Tibial nerve (tissue), 4 donors: ENCODE measurements at regions not wholly inside any gene's neighbourhood (a gene's known extent, or its start where the extent isn't known, plus 50 kb on each side); places are given as distances from the start of the nearest gene placed in this dataset.

Source experiments
- CTCF ChIP-seq, 5 experiments: fragments of 200-600 bp in 3 of 5; fragments of 450-650 bp in 2 of 5; sonication (generic) in 3 of 5; IDR thresholded peaks; one replicate each; pipeline ENCODE4 v1.5.1; 2016 to 2019; ENCODE audit warnings: antibody characterized with exemption in 5 of 5, mild to moderate bottlenecking in 3 of 5, moderate library complexity in 2 of 5
- EP300 ChIP-seq, 2 donors: sonication (generic); formaldehyde crosslinking; IDR thresholded peaks; one replicate each; pipeline ENCODE4 v1.6.1; 2017; ENCODE audit warnings: antibody characterized with exemption in 2 of 2, mild to moderate bottlenecking in 1 of 2
- POLR2A ChIP-seq, 2 donors: fragments of 450-650 bp; IDR thresholded peaks; one replicate each; pipeline ENCODE4 v1.6.1; 2017; ENCODE audit warnings: antibody characterized with exemption in 2 of 2, mild to moderate bottlenecking in 2 of 2, moderate library complexity in 2 of 2

- no peak for TF ChIP-seq POLR2A (IDR thresholded peaks at IDR 0.05)
- TF ChIP-seq CTCF (IDR thresholded peaks at IDR 0.05) = no peak
- no peak for TF ChIP-seq EP300 (IDR thresholded peaks at IDR 0.05)
Observed at GRCh38 chr5:4523038-4523437, 617.1 kb upstream of the ADAMTS16 start.
